Smooth muscle cell (in vitro differentiated cells): ENCODE measurements at regions not wholly inside any gene's neighbourhood (a gene's known extent, or its start where the extent isn't known, plus 50 kb on each side); places are given as distances from the start of the nearest gene placed in this dataset.
"Not testable (repeated sequence)": the region's sequence is repeated elsewhere in the genome, so short reads cannot be mapped to it uniquely, and the experiment has no call there.

Source experiments
- DNase-seq: peaks from one replicate; lab custom pipeline; 2025; ENCODE audit not compliant: unreplicated experiment; lab: John Stamatoyannopoulos, UW
- H2AFZ ChIP-seq: fragments of 200-600 bp; sonication (generic); 2 replicates; pipeline ENCODE4 v1.6.0; 2016; ENCODE audit warnings: antibody characterized with exemption, low read depth, mild to moderate bottlenecking
- H3F3A ChIP-seq: fragments of 200-600 bp; sonication (generic); 2 replicates; pipeline ENCODE4 v1.6.0; 2017; ENCODE audit warnings: antibody characterized with exemption, low read depth
- H3K27ac ChIP-seq: fragments of 200-600 bp; sonication (generic); 2 replicates; pipeline ENCODE4 v1.5.1; 2016; ENCODE audit warnings: low read depth, mild to moderate bottlenecking
- H3K27me3 ChIP-seq: fragments of 200-600 bp; sonication (generic); 2 replicates; pipeline ENCODE4 v1.6.1; 2016; ENCODE audit warnings: low read depth, mild to moderate bottlenecking
- H3K36me3 ChIP-seq: fragments of 200-600 bp; sonication (generic); 2 replicates; pipeline ENCODE4 v1.5.1; 2016; ENCODE audit warnings: low read depth
- H3K4me1 ChIP-seq: fragments of 200-600 bp; sonication (generic); 2 replicates; pipeline ENCODE4 v1.5.1; 2016; ENCODE audit warnings: low read depth
- H3K4me2 ChIP-seq: fragments of 200-600 bp; sonication (generic); 2 replicates; pipeline ENCODE4 v1.6.0; 2016; ENCODE audit warnings: mild to moderate bottlenecking
- H3K4me3 ChIP-seq: fragments of 200-600 bp; sonication (generic); 2 replicates; pipeline ENCODE4 v1.5.1; 2016; ENCODE audit warnings: mild to moderate bottlenecking
- H3K79me2 ChIP-seq: fragments of 200-600 bp; sonication (generic); 2 replicates; pipeline ENCODE4 v1.6.0; 2016; ENCODE audit warnings: low read depth, mild to moderate bottlenecking
- H3K9ac ChIP-seq: fragments of 200-600 bp; sonication (generic); 2 replicates; pipeline ENCODE4 v1.6.0; 2016; ENCODE audit warnings: low read depth
- H3K9me3 ChIP-seq: fragments of 200-600 bp; sonication (generic); replicated peaks from 2 replicates; pipeline ENCODE4 v1.5.1; 2016; ENCODE audit warnings: low read depth
- H4K20me1 ChIP-seq: fragments of 200-600 bp; sonication (generic); 2 replicates; pipeline ENCODE4 v1.6.0; 2016; ENCODE audit warnings: low read depth
- CTCF ChIP-seq: fragments of 200-600 bp; sonication (generic); IDR thresholded peaks from 2 replicates; pipeline ENCODE4 v1.5.1; 2017; ENCODE audit warnings: borderline replicate concordance, mild to moderate bottlenecking, antibody characterized with exemption; ENCODE audit not compliant: insufficient read depth, poor library complexity, severe bottlenecking
- WGBS: methylation state at CpG from one replicate; pipeline ENCODE4 v1.1.7; 2016; ENCODE audit warnings: low lambda C conversion rate; 5-methylcytosine and 5-hydroxymethylcytosine counted together

DNA sequence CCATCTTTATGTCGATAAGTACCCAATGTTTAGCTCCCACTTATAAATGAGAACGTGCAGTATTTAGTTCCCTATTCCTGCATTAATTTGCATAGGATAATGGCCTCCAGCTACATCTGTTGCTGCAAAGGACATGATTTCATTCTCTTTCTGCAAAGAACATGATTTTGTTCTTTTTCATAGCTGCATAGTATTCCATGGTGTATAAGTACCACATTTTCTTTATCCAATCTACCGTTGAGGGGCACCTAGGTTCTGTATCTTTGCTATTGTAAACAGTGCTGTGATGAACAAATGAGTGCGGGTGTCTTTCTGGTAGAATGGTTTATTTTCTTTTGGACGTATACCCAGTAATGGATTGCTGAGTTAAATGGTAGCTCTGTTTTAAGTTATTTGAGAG is 63.0 kb downstream of the HLX start:
- Histone ChIP-seq H3K9me3 (no peaks in the 10 kb centered on the region), H3F3A (no peaks in the 10 kb centered on the region), H4K20me1 (no peaks in the 10 kb centered on the region), H3K79me2 (no peaks in the 10 kb centered on the region), H3K27me3 (peaks cover 35% of the 10 kb centered on the region), H3K27ac (no peak overlapping the region), H3K4me1 (no peaks in the 10 kb centered on the region), H3K4me3 (no peak overlapping the region), H3K4me2 (no peak overlapping the region), H3K36me3 (no peaks in the 10 kb centered on the region), H3K9ac (no peak overlapping the region), H2AFZ (no peak overlapping the region)
- TF ChIP-seq CTCF = no peak
- WGBS = 90% methylated on average over 5 of the region's 5 CpGs
- DNase-seq = no peak

DNA sequence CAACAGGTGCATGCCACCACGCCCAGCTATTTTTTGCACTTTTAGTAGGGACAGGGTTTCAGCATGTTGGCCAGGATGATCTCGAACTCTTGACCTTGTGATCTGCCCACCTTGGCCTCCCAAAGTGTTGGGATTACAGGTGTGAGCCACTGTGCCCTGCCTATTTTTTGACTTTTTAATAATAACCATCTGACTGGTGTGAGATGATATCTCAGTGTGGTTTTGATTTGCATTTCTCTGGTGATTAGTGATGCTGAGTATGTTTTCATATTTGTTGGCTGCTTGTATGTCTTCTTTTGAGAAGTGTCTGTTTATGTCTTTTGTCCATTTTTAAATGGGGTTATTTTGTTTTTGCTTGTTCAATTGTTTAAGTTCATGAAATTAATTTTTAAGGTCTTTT is 63.7 kb downstream of the HLX start:
- not testable (repeated sequence) for H3K9ac ChIP-seq, H3K4me2 ChIP-seq, H2AFZ ChIP-seq, DNase-seq, H3K9me3 ChIP-seq, H3K79me2 ChIP-seq, H3K4me1 ChIP-seq, H3K4me3 ChIP-seq, H3F3A ChIP-seq, H4K20me1 ChIP-seq, H3K27ac ChIP-seq, H3K36me3 ChIP-seq
- H3K27me3 ChIP-seq = peaks cover 30% of the 10 kb centered on the region
- WGBS = 92% methylated on average over 2 of the region's 2 CpGs

- WGBS = 40% methylated on average over 2 of the region's 2 CpGs
- no peaks in the 10 kb centered on the region for H3F3A ChIP-seq
- H4K20me1 ChIP-seq = no peaks in the 10 kb centered on the region
- peaks cover 25% of the 10 kb centered on the region for H3K27me3 ChIP-seq
- no peak overlapping the region for H3K9ac ChIP-seq
- no peak overlapping the region for H3K4me2 ChIP-seq
- no peaks in the 10 kb centered on the region for H3K36me3 ChIP-seq
- no peak overlapping the region for H2AFZ ChIP-seq
- no peak for DNase-seq
- no peak overlapping the region for H3K4me3 ChIP-seq
- no peaks in the 10 kb centered on the region for H3K79me2 ChIP-seq
- no peak for TF ChIP-seq CTCF
- H3K9me3 ChIP-seq = no peaks in the 10 kb centered on the region
- H3K27ac ChIP-seq = no peak overlapping the region
- no peaks in the 10 kb centered on the region for H3K4me1 ChIP-seq
Observed at GRCh38 chr1:220943319-220943996, 64.2 kb downstream of the HLX start.

DNA sequence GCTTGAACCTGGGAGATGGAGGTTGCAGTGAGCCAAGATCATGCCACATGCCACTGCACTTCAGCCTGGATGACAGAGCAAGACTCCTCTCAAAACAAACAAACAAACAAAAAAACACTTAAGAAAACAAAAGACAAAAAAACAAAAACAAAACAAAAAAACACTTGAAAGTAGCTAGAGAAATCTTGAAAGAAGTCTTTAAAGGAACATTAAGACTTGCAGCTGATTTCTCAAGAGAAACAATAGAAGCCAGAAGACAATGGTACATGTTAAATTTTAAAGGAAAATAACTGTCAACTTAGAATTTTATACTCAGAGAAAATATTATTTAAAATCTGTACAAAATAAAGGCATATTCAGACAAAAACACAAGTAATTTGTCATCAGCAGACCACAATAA is 71.3 kb downstream of the HLX start:
- Histone ChIP-seq H3K4me3 (no peak overlapping the region), H3K27me3 (no peaks in the 10 kb centered on the region), H3K36me3 (no peaks in the 10 kb centered on the region), H3K27ac (no peak overlapping the region), H3K4me1 (no peaks in the 10 kb centered on the region), H3K9ac (no peak overlapping the region), H4K20me1 (no peaks in the 10 kb centered on the region), H3K9me3 (peaks cover 4% of the 10 kb centered on the region), H3K79me2 (no peaks in the 10 kb centered on the region), H3F3A (no peaks in the 10 kb centered on the region), H2AFZ (no peak overlapping the region), H3K4me2 (no peak overlapping the region)
- TF ChIP-seq CTCF = no peak
- no peak for DNase-seq
